ENCODE measurements at regions not wholly inside any gene's neighbourhood (a gene's known extent, or its start where the extent isn't known, plus 50 kb on each side); places are given as distances from the start of the nearest gene placed in this dataset.

GRCh38 chr13:103605546-103606326, 539.5 kb upstream of the SLC10A2 start:
- Histone ChIP-seq H3K23ac (ENCODE audit: insufficient read length) (no peak overlapping the region), H2BK5ac (ENCODE audit: low read depth, low read length) (no peak overlapping the region), H2AK5ac (ENCODE audit: low read depth, low read length) (no peak overlapping the region), H2BK120ac (replicated peaks; ENCODE audit: low read depth, low read length) (no peak overlapping the region), H3K79me2 (ENCODE audit: control insufficient read depth in 1 of 2, insufficient read depth in 2 of 2, low read length in 2 of 2) (no peaks in the 10 kb centered on the region), H4K5ac (ENCODE audit: insufficient read length, low read depth, low read length) (no peak overlapping the region), H3K9ac (replicated peaks in 1 of 4; ENCODE audit: extremely low read depth in 1 of 4, low read depth in 3 of 4, low read length in 3 of 4) (no peak overlapping the region), H3K4ac (replicated peaks; ENCODE audit: insufficient read length, low read depth, low read length) (no peak overlapping the region), H2BK12ac (ENCODE audit: low read depth, low read length) (no peak overlapping the region), H3K27me3 (replicated peaks in 1 of 4; ENCODE audit: control insufficient read depth in 3 of 4, extremely low read depth in 1 of 4, insufficient read depth in 3 of 4, low read length in 3 of 4) (no peaks in the 10 kb centered on the region), H3K56ac (replicated peaks; ENCODE audit: insufficient read length, low read depth, low read length) (no peak overlapping the region), H4K91ac (replicated peaks; ENCODE audit: insufficient read length, low read length) (no peak overlapping the region), H3K14ac (ENCODE audit: insufficient read length) (no peak overlapping the region), H3K36me3 (ENCODE audit: control insufficient read depth in 2 of 4, insufficient read depth in 4 of 4, low read length in 3 of 4) (no peaks in the 10 kb centered on the region), H2AFZ (ENCODE audit: low read length) (no peak overlapping the region), H2BK15ac (ENCODE audit: low read length) (no peak overlapping the region), H3K27ac (ENCODE audit: low read depth, low read length) (no peak overlapping the region), H4K20me1 (replicated peaks in 1 of 2; ENCODE audit: control insufficient read depth in 1 of 2, insufficient read depth in 2 of 2, low read length in 2 of 2) (no peaks in the 10 kb centered on the region), H2BK20ac (ENCODE audit: low read length) (no peak overlapping the region), H4K8ac (ENCODE audit: extremely low read depth, insufficient read depth, low read length) (no peak overlapping the region), H3K9me3 (ENCODE audit: insufficient read depth in 2 of 2, low read depth in 1 of 2, low read length in 1 of 2) (no peaks in the 10 kb centered on the region), H3K79me1 (ENCODE audit: low read depth, low read length) (no peaks in the 10 kb centered on the region), H3K18ac (ENCODE audit: extremely low read depth, low read length) (no peak overlapping the region), H3K23me2 (ENCODE audit: low read depth, low read length) (no peaks in the 10 kb centered on the region), H3K4me2 (ENCODE audit: insufficient read depth in 1 of 2, low read depth in 2 of 2, low read length in 2 of 2) (no peak overlapping the region), H3K4me1 (replicated peaks in 1 of 4; ENCODE audit: control insufficient read depth in 3 of 4, insufficient read depth in 4 of 4, low read length in 3 of 4) (no peaks in the 10 kb centered on the region), H3K4me3 (ENCODE audit: extremely low read depth in 1 of 4, insufficient read depth in 2 of 4, low read depth in 3 of 4, low read length in 4 of 4) (no peak overlapping the region)
- POLR2A ChIA-PET (ENCODE audit: partially characterized antibody), result no interaction called here
- 91% methylated on average over 15 of the region's 16 CpGs; no CpG with 5 or more reads in 1 of the 2 experiments for WGBS, 2 experiments (ENCODE audit: extremely low coverage in 1 of 2, insufficient coverage in 1 of 2, insufficient read length in 1 of 2, insufficient replicate concordance in 2 of 2, low coverage in 1 of 2, low lambda C conversion rate in 2 of 2, missing lambda C conversion rate in 1 of 2)
- FAIRE-seq, result no peak
- DNase-seq (ENCODE audit: low read depth in 1 of 2, low spot score in 2 of 2), result no peak
- CTCF ChIA-PET (ENCODE audit: partially characterized antibody), result interaction anchor here (0.6 kb wide), 1 partner anchor 114 kb away, joined by 3 read pairs; no protein-coding TSS in a partner anchor
- TF ChIP-seq NANOG (IDR thresholded peaks at IDR 0.05; ENCODE audit: insufficient read depth, low read depth, low read length, poor library complexity, severe bottlenecking) (no peak), POU5F1 (IDR thresholded peaks at IDR 0.05; ENCODE audit: low read depth, low read length) (no peak), SIX5 (IDR thresholded peaks at IDR 0.05; ENCODE audit: low read depth, low read length) (no peak), CREB1 (IDR thresholded peaks at IDR 0.05) (no peak), CBX8 (IDR thresholded peaks at IDR 0.05; ENCODE audit: borderline replicate concordance, low read depth, low read length) (no peak), SP4 (IDR thresholded peaks at IDR 0.05; ENCODE audit: low read length) (no peak)
